ENCODE measurements at regions not wholly inside any gene's neighbourhood (a gene's known extent, or its start where the extent isn't known, plus 50 kb on each side); places are given as distances from the start of the nearest gene placed in this dataset.

- no peak for TF ChIP-seq CTCF (IDR thresholded peaks at IDR 0.05)
- TF ChIP-seq POLR2A (IDR thresholded peaks at IDR 0.05), result no peak
Observed at GRCh38 chr4:23648854-23649596, 240.8 kb downstream of the PPARGC1A start.
